ENCODE measurements at regions not wholly inside any gene's neighbourhood (a gene's known extent, or its start where the extent isn't known, plus 50 kb on each side); places are given as distances from the start of the nearest gene placed in this dataset.

DNA sequence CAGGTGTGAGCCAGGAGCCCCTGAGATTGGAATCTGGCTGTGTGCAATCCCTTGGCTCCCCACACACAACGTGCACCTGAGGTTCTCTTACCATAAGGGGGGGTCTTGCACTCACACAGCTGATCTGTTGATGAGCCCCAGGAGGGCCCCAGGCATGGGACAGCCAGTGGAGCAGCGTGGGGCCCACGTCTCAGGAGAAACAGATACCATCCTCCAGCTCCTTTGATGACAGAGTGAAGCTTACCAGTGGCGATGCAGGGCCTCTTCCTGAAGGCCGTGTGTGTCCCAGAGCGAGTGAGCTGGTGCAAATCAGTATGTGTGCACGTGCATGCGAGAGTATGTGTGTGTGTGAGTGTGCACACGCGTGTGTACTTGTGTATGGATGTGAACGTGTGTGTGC lies 287.4 kb downstream of the IRX1 start:
- no peak for DNase-seq (ENCODE audit: extremely low spot score)
- ChIA-PET CTCF (no interaction called here), POLR2A (no interaction called here)
- TF ChIP-seq FOXM1 (IDR thresholded peaks at IDR 0.05; ENCODE audit: borderline replicate concordance) (no peak), HDGF (IDR thresholded peaks at IDR 0.05; ENCODE audit: borderline replicate concordance) (no peak)

DNA sequence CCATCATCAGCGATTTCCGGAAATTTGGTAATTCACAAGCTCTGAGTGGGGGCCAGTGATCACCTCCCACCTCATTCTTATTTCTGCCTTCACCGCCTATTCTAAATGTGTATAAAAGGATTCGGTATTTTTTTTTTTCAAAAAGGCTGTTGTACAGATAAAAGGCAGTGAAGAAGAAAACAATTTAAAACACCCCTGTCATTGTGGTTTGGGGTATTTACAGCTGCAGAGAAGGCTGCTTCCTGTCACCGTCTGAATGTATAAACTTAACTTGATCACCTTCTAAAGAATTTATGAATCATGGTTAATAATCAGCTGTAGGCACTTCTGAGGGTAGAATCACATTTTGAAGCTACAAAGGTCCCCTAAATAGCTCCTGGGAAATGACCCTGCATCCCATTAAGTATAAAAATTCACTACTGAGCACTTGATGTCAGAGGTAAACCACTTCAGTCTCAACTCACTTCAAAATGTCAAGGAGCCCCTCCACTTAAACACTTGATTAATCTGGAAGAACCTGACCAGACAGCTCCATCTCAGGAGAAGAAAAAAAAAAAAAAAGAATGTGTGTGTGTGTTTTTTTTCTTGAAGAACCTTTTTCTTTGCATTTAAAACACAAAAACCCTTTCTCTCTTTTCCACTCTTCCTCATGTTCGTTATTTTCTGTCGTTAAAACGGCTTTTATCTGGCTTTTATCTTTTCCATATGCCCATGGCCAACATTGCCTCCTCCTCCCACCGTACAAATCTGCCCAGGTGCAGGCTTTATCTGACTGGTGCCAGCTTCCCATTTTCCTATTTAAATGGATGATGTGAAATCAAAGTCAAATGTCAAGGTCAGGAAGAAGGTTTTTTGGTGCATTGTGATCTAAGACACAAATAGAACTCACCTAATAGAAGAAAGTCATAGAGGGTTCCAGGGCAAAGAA lies 291.2 kb downstream of the IRX1 start:
- POLR2A ChIA-PET = no interaction called here
- DNase-seq (ENCODE audit: extremely low spot score) = no peak
- TF ChIP-seq SP1 (IDR thresholded peaks at IDR 0.05) = no peak
- TF ChIP-seq, protein P1, sequence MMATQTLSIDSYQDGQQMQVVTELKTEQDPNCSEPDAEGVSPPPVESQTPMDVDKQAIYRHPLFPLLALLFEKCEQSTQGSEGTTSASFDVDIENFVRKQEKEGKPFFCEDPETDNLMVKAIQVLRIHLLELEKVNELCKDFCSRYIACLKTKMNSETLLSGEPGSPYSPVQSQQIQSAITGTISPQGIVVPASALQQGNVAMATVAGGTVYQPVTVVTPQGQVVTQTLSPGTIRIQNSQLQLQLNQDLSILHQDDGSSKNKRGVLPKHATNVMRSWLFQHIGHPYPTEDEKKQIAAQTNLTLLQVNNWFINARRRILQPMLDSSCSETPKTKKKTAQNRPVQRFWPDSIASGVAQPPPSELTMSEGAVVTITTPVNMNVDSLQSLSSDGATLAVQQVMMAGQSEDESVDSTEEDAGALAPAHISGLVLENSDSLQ (IDR thresholded peaks at IDR 0.05) = no peak
- no peak for TF ChIP-seq ZNF384 (IDR thresholded peaks at IDR 0.05)
- no peak for TF ChIP-seq SUZ12 (IDR thresholded peaks at IDR 0.05)
- TF ChIP-seq CTBP1 (IDR thresholded peaks at IDR 0.05; ENCODE audit: borderline replicate concordance) = no peak
- CTCF ChIA-PET = no interaction called here

DNA sequence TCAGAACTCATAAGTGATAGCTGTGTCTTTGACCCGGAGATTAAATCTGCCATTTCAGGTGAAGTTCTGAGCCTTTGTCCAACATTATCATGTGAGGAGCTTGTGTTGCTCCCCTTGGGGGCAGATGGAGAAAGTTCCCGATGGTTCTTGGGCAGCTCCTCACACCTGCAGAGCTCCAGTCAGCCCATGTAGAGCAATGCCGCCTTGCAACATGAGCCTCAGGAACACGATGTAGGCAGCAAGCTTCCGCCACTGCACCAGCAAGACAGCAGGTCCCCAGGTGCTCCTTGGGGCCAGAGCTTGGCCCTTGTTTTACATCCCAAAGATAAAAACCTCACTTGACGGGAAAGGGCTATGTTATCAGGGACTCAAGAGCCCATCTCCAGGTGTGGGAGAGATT lies 292.7 kb downstream of the IRX1 start:
- ChIA-PET POLR2A (no interaction called here), CTCF (no interaction called here)
- TF ChIP-seq CTBP1 (IDR thresholded peaks at IDR 0.05; ENCODE audit: borderline replicate concordance) (no peak), ELF4 (IDR thresholded peaks at IDR 0.05) (no peak), FOXM1 (IDR thresholded peaks at IDR 0.05; ENCODE audit: borderline replicate concordance) (no peak), FOXA1 (IDR thresholded peaks at IDR 0.05) (no peak)
- no peak for DNase-seq (ENCODE audit: extremely low spot score)

DNA sequence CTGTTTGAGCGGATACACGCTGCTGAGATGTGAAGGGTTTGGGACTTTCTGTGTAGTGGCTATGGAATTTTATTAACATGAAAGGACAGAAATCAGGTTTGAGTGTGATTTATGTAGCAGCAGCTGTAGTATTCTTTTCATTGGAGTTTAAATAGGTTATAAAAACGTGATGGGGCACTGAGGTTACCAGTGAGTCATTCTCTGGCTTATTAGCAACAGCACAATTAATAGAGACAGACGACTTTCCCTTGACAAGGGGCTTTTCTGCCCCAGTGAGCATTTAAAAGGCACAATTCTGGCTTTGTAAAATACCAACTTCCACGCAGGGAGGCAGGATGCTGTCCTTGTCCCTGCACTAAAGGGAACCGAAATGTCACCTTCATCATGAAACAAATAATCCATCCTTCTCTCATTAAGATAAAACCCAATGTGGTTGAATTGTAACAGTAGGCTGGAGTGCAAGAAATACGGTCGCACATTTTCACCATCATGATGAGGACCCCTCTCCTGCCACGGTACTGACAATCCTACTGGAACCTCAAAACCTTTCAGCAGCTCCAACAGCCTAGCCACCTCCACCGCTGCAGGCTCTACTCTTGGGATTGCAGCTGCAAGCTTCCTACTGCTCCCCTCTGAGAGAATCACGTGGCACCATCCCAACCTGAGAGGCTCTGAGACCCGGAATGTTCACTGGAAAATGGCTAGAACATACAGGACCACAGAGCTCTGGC lies 293.9 kb downstream of the IRX1 start:
- ChIA-PET POLR2A (no interaction called here), CTCF (no interaction called here)
- TF ChIP-seq HDGF (IDR thresholded peaks at IDR 0.05; ENCODE audit: borderline replicate concordance) (no peak), SP1 (IDR thresholded peaks at IDR 0.05) (no peak), ELF4 (IDR thresholded peaks at IDR 0.05) (no peak), SUZ12 (IDR thresholded peaks at IDR 0.05) (no peak), BHLHE40 (IDR thresholded peaks at IDR 0.05; ENCODE audit: borderline replicate concordance) (no peak)
- no peak for DNase-seq (ENCODE audit: extremely low spot score)

DNA sequence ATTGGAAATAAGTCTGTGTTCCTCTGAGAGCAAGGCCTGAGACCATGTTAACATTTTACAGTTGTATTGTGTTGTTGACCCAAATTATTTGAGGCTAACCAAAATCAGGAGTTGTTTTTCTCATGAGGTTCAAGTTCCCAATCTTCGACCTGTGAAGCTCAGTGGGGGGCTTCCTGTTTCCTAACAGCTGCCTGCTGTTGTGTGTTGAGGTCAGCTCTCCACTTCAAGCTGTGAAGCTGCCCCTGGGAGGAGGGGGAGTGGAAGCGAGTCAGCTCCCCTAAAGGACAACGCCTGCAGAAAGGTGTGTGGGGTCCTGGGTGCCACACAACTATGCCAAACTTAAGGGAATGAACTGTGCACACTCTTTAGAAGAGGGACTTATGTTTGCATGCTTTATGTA lies 295.5 kb downstream of the IRX1 start:
- ChIA-PET POLR2A (no interaction called here), CTCF (no interaction called here)
- TF ChIP-seq HDGF (IDR thresholded peaks at IDR 0.05; ENCODE audit: borderline replicate concordance) (no peak), TARDBP (IDR thresholded peaks at IDR 0.05) (no peak), SP1 (IDR thresholded peaks at IDR 0.05) (no peak), BHLHE40 (IDR thresholded peaks at IDR 0.05; ENCODE audit: borderline replicate concordance) (no peak), SUZ12 (IDR thresholded peaks at IDR 0.05) (no peak), CTBP1 (IDR thresholded peaks at IDR 0.05; ENCODE audit: borderline replicate concordance) (no peak), FOXM1 (IDR thresholded peaks at IDR 0.05; ENCODE audit: borderline replicate concordance) (no peak), NFRKB (IDR thresholded peaks at IDR 0.05) (no peak), LEF1 (IDR thresholded peaks at IDR 0.05; ENCODE audit: borderline replicate concordance) (no peak), FOXK2 (IDR thresholded peaks at IDR 0.05) (no peak), ARNT (IDR thresholded peaks at IDR 0.05) (no peak)
- TF ChIP-seq, protein P1 (IDR thresholded peaks at IDR 0.05) = no peak

DNA sequence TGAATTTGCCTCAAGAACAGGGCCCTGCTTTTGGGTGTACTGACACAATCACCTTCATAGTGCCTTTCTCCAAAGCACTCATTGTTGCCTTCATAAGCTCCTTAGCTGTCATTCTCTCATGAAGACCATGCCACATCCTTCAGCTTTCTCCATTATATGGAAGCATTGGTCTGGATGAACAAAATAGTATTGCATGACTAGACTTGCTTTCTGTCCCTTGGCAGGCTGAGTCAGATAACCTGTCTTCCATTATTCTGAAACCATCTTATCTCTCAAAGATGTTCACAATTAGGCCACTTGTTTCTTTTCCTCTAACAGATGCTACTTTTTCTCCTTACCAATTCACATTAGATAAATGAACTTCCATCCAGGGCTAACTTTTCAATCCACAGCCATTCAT lies 297.9 kb downstream of the IRX1 start:
- TF ChIP-seq L3MBTL2 (conservative IDR thresholded peaks at IDR 0.05) (no peak), FOXA1 (IDR thresholded peaks at IDR 0.05) (no peak), CTBP1 (IDR thresholded peaks at IDR 0.05; ENCODE audit: borderline replicate concordance) (no peak), SP1 (IDR thresholded peaks at IDR 0.05) (no peak), FOXK2 (IDR thresholded peaks at IDR 0.05) (no peak), ELF4 (IDR thresholded peaks at IDR 0.05) (no peak), LEF1 (IDR thresholded peaks at IDR 0.05; ENCODE audit: borderline replicate concordance) (no peak)
- no peak for DNase-seq (ENCODE audit: extremely low spot score)
- CTCF ChIA-PET = no interaction called here
- POLR2A ChIA-PET = no interaction called here

More for the DNA sequence above, 295.5 kb downstream of the IRX1 start:
- no peak for DNase-seq (ENCODE audit: extremely low spot score)

DNA sequence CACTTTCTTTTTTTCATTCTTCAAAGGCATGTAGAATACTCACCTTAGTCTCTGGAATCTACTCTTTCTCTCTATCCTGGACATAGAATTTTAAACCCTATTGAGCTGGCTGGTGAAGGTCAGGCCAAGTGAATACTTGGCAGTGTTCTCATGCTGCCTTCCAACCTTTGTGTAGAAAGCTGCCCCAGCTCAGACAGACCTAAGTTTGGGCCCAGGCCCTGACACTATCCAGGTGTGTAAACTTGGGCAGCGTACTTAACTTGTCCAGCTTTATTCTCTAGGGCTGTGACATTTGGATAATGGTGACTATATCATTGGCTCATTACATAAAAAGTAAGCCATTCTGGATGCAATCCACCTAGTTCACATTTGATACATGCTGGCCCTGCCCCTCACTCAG lies 298.3 kb downstream of the IRX1 start:
- DNase-seq (ENCODE audit: extremely low spot score) = no peak
- TF ChIP-seq FOXA1 (IDR thresholded peaks at IDR 0.05) = no peak
- TF ChIP-seq HDGF (IDR thresholded peaks at IDR 0.05; ENCODE audit: borderline replicate concordance) = no peak
- TF ChIP-seq, protein P1 (IDR thresholded peaks at IDR 0.05) = no peak
- no peak for TF ChIP-seq NFRKB (IDR thresholded peaks at IDR 0.05)
- ChIA-PET POLR2A (no interaction called here), CTCF (no interaction called here)

Measured in HEK293T (cell line).